ENCODE measurements at regions not wholly inside any gene's neighbourhood (a gene's known extent, or its start where the extent isn't known, plus 50 kb on each side); places are given as distances from the start of the nearest gene placed in this dataset.

GRCh38 chr1:194024659-194025058 lies 838.2 kb upstream of the B3GALT2 start:
- TF ChIP-seq POU6F1 (CRISPR knock-in tag; IDR thresholded peaks at IDR 0.05; ENCODE audit: borderline replicate concordance, low read depth): peak; percentile 15; the same call in 1 of the 2 replicates
- no peak for TF ChIP-seq ZFP3 (CRISPR knock-in tag; IDR thresholded peaks at IDR 0.05)
- TF ChIP-seq ZFP30 (CRISPR knock-in tag; IDR thresholded peaks at IDR 0.05): no peak
- TF ChIP-seq, protein P1, sequence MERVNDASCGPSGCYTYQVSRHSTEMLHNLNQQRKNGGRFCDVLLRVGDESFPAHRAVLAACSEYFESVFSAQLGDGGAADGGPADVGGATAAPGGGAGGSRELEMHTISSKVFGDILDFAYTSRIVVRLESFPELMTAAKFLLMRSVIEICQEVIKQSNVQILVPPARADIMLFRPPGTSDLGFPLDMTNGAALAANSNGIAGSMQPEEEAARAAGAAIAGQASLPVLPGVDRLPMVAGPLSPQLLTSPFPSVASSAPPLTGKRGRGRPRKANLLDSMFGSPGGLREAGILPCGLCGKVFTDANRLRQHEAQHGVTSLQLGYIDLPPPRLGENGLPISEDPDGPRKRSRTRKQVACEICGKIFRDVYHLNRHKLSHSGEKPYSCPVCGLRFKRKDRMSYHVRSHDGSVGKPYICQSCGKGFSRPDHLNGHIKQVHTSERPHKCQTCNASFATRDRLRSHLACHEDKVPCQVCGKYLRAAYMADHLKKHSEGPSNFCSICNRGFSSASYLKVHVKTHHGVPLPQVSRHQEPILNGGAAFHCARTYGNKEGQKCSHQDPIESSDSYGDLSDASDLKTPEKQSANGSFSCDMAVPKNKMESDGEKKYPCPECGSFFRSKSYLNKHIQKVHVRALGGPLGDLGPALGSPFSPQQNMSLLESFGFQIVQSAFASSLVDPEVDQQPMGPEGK (CRISPR knock-in tag; IDR thresholded peaks at IDR 0.05; ENCODE audit: borderline replicate concordance): no peak; the same call in 1 of the 2 replicates
- no peak for TF ChIP-seq ARNTL (CRISPR knock-in tag; IDR thresholded peaks at IDR 0.05; ENCODE audit: borderline replicate concordance, low read depth)
